HCT116 (cell line): ENCODE measurements at regions not wholly inside any gene's neighbourhood (a gene's known extent, or its start where the extent isn't known, plus 50 kb on each side); places are given as distances from the start of the nearest gene placed in this dataset.

Experiments
- ATAC-seq: fragments of 200-7000 bp; cut with Tn5 transposase; 2 replicates; pipeline ENCODE4 v1.9.1; 2020; ENCODE audit warnings: mild to moderate bottlenecking, moderate library complexity
- BruUV-seq: library from RNA; stranded (reverse); fragments of 400-500 nt; replicated peaks from 2 replicates; lab custom pipeline; 2021; lab: Mats Ljungman, UMichigan
- CTCF ChIA-PET: fragments of 300-600 bp; sonication (Branson Sonifier 250); formaldehyde crosslinking; loops from one replicate; lab custom pipeline; 2021; ENCODE audit warnings: antibody characterized with exemption; lab: Charles Lee
- POLR2A ChIA-PET: fragments of 300-600, 350-600 bp; sonication (Branson Sonifier 250); formaldehyde crosslinking; loops from one replicate; lab custom pipeline; 2021; ENCODE audit warnings: antibody characterized with exemption; lab: Charles Lee
- RAD21 ChIA-PET, 2 experiments: fragments of 300-600 bp; sonication (Branson Sonifier 250); formaldehyde crosslinking; loops; one replicate each; lab custom pipeline; 2023; ENCODE audit warnings: low total read pairs in 2 of 2; ENCODE audit not compliant: uncharacterized antibody in 2 of 2, unreplicated experiment in 2 of 2, low non-redundant PET in 1 of 2; lab: Charles Lee
- DNase-seq: peaks from one replicate; pipeline ENCODE4 v3.0.0-alpha.2; 2010; ENCODE audit warnings: low read depth, low spot score
- H2AFZ ChIP-seq: fragments of 200-600 bp; shearing (Covaris generic), sonication (generic); 2 replicates; pipeline ENCODE4 v1.6.1; 2017; ENCODE audit warnings: low read depth, mixed run types, mixed read lengths, antibody characterized with exemption, low read length; ENCODE audit not compliant: poor library complexity, severe bottlenecking
- H3K27ac ChIP-seq: 2 replicates; pipeline ENCODE4 v1.5.1; 2012; ENCODE audit warnings: low read depth, low read length
- H3K27me3 ChIP-seq: fragments of 200-600 bp; sonication (generic); 2 replicates; pipeline ENCODE4 v1.6.1; 2016; ENCODE audit warnings: mixed run types, low read length, mixed read lengths; ENCODE audit not compliant: insufficient read depth
- H3K36me3 ChIP-seq, 2 experiments: fragments of 200-500 bp in 1 of 2; fragments of 200-600 bp in 1 of 2; sonication (Bioruptor generic) in 1 of 2; sonication (generic) in 1 of 2; 2 replicates each; pipeline versions ENCODE4 v1.5.1 to v1.6.1; 2014 to 2016; ENCODE audit warnings: low read length in 2 of 2, inconsistent platforms in 1 of 2, mixed read lengths in 1 of 2, mixed run types in 1 of 2; ENCODE audit not compliant: insufficient read depth in 2 of 2, control insufficient read depth in 1 of 2
- H3K4me1 ChIP-seq, 2 experiments: fragments of 200-600 bp in 1 of 2; sonication (generic) in 1 of 2; 2 replicates each; pipeline versions ENCODE4 v1.5.1 to v1.6.1; 2012 to 2017; ENCODE audit warnings: low read length in 2 of 2, inconsistent platforms in 1 of 2, mild to moderate bottlenecking in 1 of 2, mixed read lengths in 1 of 2, mixed run types in 1 of 2, moderate library complexity in 1 of 2; ENCODE audit not compliant: insufficient read depth in 2 of 2, control insufficient read depth in 1 of 2
- H3K4me2 ChIP-seq: fragments of 200-600 bp; sonication (generic); 2 replicates; pipeline ENCODE4 v1.6.1; 2017; ENCODE audit warnings: mixed run types, low read length, mixed read lengths
- H3K4me3 ChIP-seq, 2 experiments: fragments of 200-600 bp in 1 of 2; sonication (generic) in 1 of 2; replicated peaks in 1 of 2; 2 replicates each; pipeline ENCODE4 v1.5.1; 2011 to 2016; ENCODE audit warnings: low read length in 2 of 2, control low read depth in 1 of 2, low read depth in 1 of 2, mild to moderate bottlenecking in 1 of 2, mixed read lengths in 1 of 2, mixed run types in 1 of 2
- H3K79me2 ChIP-seq: fragments of 200-600 bp; sonication (generic); 2 replicates; pipeline ENCODE4 v1.6.1; 2017; ENCODE audit warnings: mild to moderate bottlenecking, mixed run types, low read length, moderate library complexity, mixed read lengths; ENCODE audit not compliant: insufficient read depth
- H3K9ac ChIP-seq: fragments of 200-600 bp; sonication (generic); 2 replicates; pipeline ENCODE4 v1.6.1; 2016; ENCODE audit warnings: low read length, mixed read lengths
- H3K9me2 ChIP-seq: fragments of 200-600 bp; sonication (generic), shearing (Covaris generic); 2 replicates; pipeline ENCODE4 v1.6.1; 2017; ENCODE audit warnings: mixed run types, mild to moderate bottlenecking, moderate library complexity; ENCODE audit not compliant: insufficient read depth
- H3K9me3 ChIP-seq, 2 experiments: fragments of 200-500 bp in 1 of 2; fragments of 200-600 bp in 1 of 2; sonication (Bioruptor generic) in 1 of 2; sonication (generic) in 1 of 2; 2 replicates each; pipeline ENCODE4 v1.6.1; 2014 to 2017; ENCODE audit warnings: low read length in 2 of 2, mixed read lengths in 2 of 2, inconsistent platforms in 1 of 2, low read depth in 1 of 2, mild to moderate bottlenecking in 1 of 2, mixed run types in 1 of 2, moderate library complexity in 1 of 2; ENCODE audit not compliant: control insufficient read depth in 1 of 2, insufficient read depth in 1 of 2
- H4K20me1 ChIP-seq: fragments of 200-600 bp; sonication (generic), shearing (Covaris generic); 2 replicates; pipeline ENCODE4 v1.6.1; 2017; ENCODE audit warnings: mixed run types, mild to moderate bottlenecking, moderate library complexity; ENCODE audit not compliant: insufficient read depth
- CEBPB ChIP-seq: IDR thresholded peaks from 2 replicates; pipeline ENCODE4 v1.6.1; 2012; ENCODE audit warnings: low read depth
- EGR1 ChIP-seq: IDR thresholded peaks from 2 replicates; pipeline ENCODE4 v1.6.1; 2012; ENCODE audit warnings: low read depth
- ELF1 ChIP-seq: IDR thresholded peaks from 2 replicates; pipeline ENCODE4 v1.6.1; 2012; ENCODE audit warnings: low read depth, borderline replicate concordance
- JUND ChIP-seq: IDR thresholded peaks from 2 replicates; pipeline ENCODE4 v1.6.1; 2012
- POLR2A ChIP-seq: IDR thresholded peaks from 2 replicates; pipeline ENCODE4 v1.7.0; 2011; ENCODE audit warnings: borderline replicate concordance; ENCODE audit not compliant: insufficient read depth, insufficient read length; ENCODE audit errors: extremely low read depth
- RAD21 ChIP-seq: IDR thresholded peaks from 2 replicates; pipeline ENCODE4 v1.6.1; 2012; ENCODE audit warnings: low read depth, mild to moderate bottlenecking
- SRF ChIP-seq: IDR thresholded peaks from 2 replicates; pipeline ENCODE4 v1.6.1; 2012; ENCODE audit warnings: low read depth
- YY1 ChIP-seq: IDR thresholded peaks from 2 replicates; pipeline ENCODE4 v1.6.1; 2011; ENCODE audit warnings: low read length, low read depth, moderate library complexity, mild to moderate bottlenecking; ENCODE audit not compliant: insufficient replicate concordance; ENCODE audit errors: extremely low read depth
- ZNF274 ChIP-seq: fragments of 200-500 bp; sonication (Bioruptor generic); IDR thresholded peaks from 2 replicates; pipeline ENCODE4 v1.6.1; 2014; ENCODE audit warnings: mild to moderate bottlenecking, low read depth, low read length, inconsistent platforms
- intact Hi-C: fragments of 100-400 bp; cut with micrococcal nuclease; formaldehyde crosslinking; loops from 2 replicates; pipeline ENCODE4 v1.10.0; 2022
- TF ChIP-seq, protein P1 (sequence below): IDR thresholded peaks from 2 replicates; pipeline ENCODE4 v1.6.1; 2012
- TF ChIP-seq, protein P2 (sequence below): IDR thresholded peaks from 2 replicates; pipeline ENCODE4 v1.6.1; 2011; ENCODE audit warnings: mild to moderate bottlenecking, low read length, moderate library complexity; ENCODE audit not compliant: insufficient replicate concordance; ENCODE audit errors: extremely low read depth
- TF ChIP-seq, protein P3 (sequence below): IDR thresholded peaks from 2 replicates; pipeline ENCODE4 v1.6.1; 2012

- no TSS peak for BruUV-seq
- ATAC-seq, result no peak
- no peaks in the 10 kb centered on the region for H4K20me1 ChIP-seq
- no peaks in the 10 kb centered on the region for H3K79me2 ChIP-seq
- no peaks in the 10 kb centered on the region for H3K27me3 ChIP-seq
- H3K4me3 ChIP-seq, result no peak overlapping the region
- no peak for DNase-seq
- no peaks in the 10 kb centered on the region for H3K36me3 ChIP-seq
- no peaks in the 10 kb centered on the region for H3K9me2 ChIP-seq
- CTCF ChIA-PET, result no interaction called here
- no peak overlapping the region for H3K9ac ChIP-seq
- TF ChIP-seq, protein P1, sequence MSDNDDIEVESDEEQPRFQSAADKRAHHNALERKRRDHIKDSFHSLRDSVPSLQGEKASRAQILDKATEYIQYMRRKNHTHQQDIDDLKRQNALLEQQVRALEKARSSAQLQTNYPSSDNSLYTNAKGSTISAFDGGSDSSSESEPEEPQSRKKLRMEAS, result no peak
- TF ChIP-seq, protein P2, sequence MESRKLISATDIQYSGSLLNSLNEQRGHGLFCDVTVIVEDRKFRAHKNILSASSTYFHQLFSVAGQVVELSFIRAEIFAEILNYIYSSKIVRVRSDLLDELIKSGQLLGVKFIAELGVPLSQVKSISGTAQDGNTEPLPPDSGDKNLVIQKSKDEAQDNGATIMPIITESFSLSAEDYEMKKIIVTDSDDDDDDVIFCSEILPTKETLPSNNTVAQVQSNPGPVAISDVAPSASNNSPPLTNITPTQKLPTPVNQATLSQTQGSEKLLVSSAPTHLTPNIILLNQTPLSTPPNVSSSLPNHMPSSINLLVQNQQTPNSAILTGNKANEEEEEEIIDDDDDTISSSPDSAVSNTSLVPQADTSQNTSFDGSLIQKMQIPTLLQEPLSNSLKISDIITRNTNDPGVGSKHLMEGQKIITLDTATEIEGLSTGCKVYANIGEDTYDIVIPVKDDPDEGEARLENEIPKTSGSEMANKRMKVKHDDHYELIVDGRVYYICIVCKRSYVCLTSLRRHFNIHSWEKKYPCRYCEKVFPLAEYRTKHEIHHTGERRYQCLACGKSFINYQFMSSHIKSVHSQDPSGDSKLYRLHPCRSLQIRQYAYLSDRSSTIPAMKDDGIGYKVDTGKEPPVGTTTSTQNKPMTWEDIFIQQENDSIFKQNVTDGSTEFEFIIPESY, result no peak
- no peak for TF ChIP-seq JUND
- TF ChIP-seq EGR1, result no peak
- TF ChIP-seq YY1, result no peak
- TF ChIP-seq POLR2A, result no peak
- TF ChIP-seq CEBPB, result no peak
- TF ChIP-seq, protein P3, sequence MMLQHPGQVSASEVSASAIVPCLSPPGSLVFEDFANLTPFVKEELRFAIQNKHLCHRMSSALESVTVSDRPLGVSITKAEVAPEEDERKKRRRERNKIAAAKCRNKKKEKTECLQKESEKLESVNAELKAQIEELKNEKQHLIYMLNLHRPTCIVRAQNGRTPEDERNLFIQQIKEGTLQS, result no peak
- TF ChIP-seq SRF, result no peak
- no peak for TF ChIP-seq ZNF274
- no peak for TF ChIP-seq ELF1
- no peak for TF ChIP-seq RAD21
- no peaks in the 10 kb centered on the region for H3K9me3 ChIP-seq
- H3K27ac ChIP-seq, result no peak overlapping the region
- POLR2A ChIA-PET, result no interaction called here
- H3K4me2 ChIP-seq, result no peak overlapping the region
- H3K4me1 ChIP-seq, result peaks cover 16 to 26% of the 10 kb centered on the region in 2 experiments
- RAD21 ChIA-PET, result no interaction called here
- H2AFZ ChIP-seq, result no peak overlapping the region
- intact Hi-C loops, result no loop called here
These were observed 215.4 kb downstream of the KCNE4 start for GRCh38 chr2:223267160-223267951.
